ENCODE measurements at regions not wholly inside any gene's neighbourhood (a gene's known extent, or its start where the extent isn't known, plus 50 kb on each side); places are given as distances from the start of the nearest gene placed in this dataset.

- no peak for DNase-seq (ENCODE audit: low spot score)
These were observed 339.8 kb downstream of the PRDM2 start for GRCh38 chr1:14039582-14040430.

GRCh38 chr1:14049965-14050364 lies 350.0 kb downstream of the PRDM2 start:
- DNase-seq (ENCODE audit: low spot score) = no peak

- DNase-seq (ENCODE audit: low spot score) = peak; percentile 46
These were observed 355.6 kb downstream of the PRDM2 start for GRCh38 chr1:14055442-14056223.

GRCh38 chr1:14057640-14058039 lies 357.7 kb downstream of the PRDM2 start:
- no peak for DNase-seq (ENCODE audit: low spot score)

GRCh38 chr1:14061204-14061603 lies 361.2 kb downstream of the PRDM2 start:
- no peak for DNase-seq (ENCODE audit: low spot score)

GRCh38 chr1:14061722-14062121 lies 361.7 kb downstream of the PRDM2 start:
- DNase-seq (ENCODE audit: low spot score) = no peak

GRCh38 chr1:14062669-14063068 lies 362.7 kb downstream of the PRDM2 start:
- DNase-seq (ENCODE audit: low spot score) = no peak

GRCh38 chr1:14064649-14065442 lies 364.9 kb downstream of the PRDM2 start:
- DNase-seq (ENCODE audit: low spot score) = no peak

GRCh38 chr1:14065486-14065885 lies 365.5 kb downstream of the PRDM2 start:
- no peak for DNase-seq (ENCODE audit: low spot score)

- DNase-seq (ENCODE audit: low spot score) = no peak
These were observed 367.0 kb downstream of the PRDM2 start for GRCh38 chr1:14067036-14067435.

GRCh38 chr1:14067711-14068110 lies 367.7 kb downstream of the PRDM2 start:
- DNase-seq (ENCODE audit: low spot score) = no peak

GRCh38 chr1:14071581-14071980 lies 371.6 kb downstream of the PRDM2 start:
- DNase-seq (ENCODE audit: low spot score) = no peak

- no peak for DNase-seq (ENCODE audit: low spot score)
These were observed 380.7 kb downstream of the PRDM2 start for GRCh38 chr1:14080653-14081052.

GRCh38 chr1:14082331-14082730 lies 382.3 kb downstream of the PRDM2 start:
- DNase-seq (ENCODE audit: low spot score) = no peak

GRCh38 chr1:14083277-14083676 lies 383.3 kb downstream of the PRDM2 start:
- DNase-seq (ENCODE audit: low spot score) = no peak

GRCh38 chr1:14083706-14084105 lies 383.7 kb downstream of the PRDM2 start:
- DNase-seq (ENCODE audit: low spot score) = no peak

GRCh38 chr1:14090062-14090461 lies 390.1 kb downstream of the PRDM2 start:
- DNase-seq (ENCODE audit: low spot score) = no peak

- no peak for DNase-seq (ENCODE audit: low spot score)
These were observed 390.5 kb downstream of the PRDM2 start for GRCh38 chr1:14090531-14090930.

- peak; percentile 7 for DNase-seq (ENCODE audit: low spot score)
These were observed 394.8 kb downstream of the PRDM2 start for GRCh38 chr1:14094611-14095400.

GRCh38 chr1:14098294-14098913 lies 398.4 kb downstream of the PRDM2 start:
- DNase-seq (ENCODE audit: low spot score) = no peak

- no peak for DNase-seq (ENCODE audit: low spot score)
These were observed 400.5 kb downstream of the PRDM2 start for GRCh38 chr1:14100444-14100843.
